ENCODE measurements at regions not wholly inside any gene's neighbourhood (a gene's known extent, or its start where the extent isn't known, plus 50 kb on each side); places are given as distances from the start of the nearest gene placed in this dataset.
"Not testable (repeated sequence)": the region's sequence is repeated elsewhere in the genome, so short reads cannot be mapped to it uniquely, and the experiment has no call there.

DNA sequence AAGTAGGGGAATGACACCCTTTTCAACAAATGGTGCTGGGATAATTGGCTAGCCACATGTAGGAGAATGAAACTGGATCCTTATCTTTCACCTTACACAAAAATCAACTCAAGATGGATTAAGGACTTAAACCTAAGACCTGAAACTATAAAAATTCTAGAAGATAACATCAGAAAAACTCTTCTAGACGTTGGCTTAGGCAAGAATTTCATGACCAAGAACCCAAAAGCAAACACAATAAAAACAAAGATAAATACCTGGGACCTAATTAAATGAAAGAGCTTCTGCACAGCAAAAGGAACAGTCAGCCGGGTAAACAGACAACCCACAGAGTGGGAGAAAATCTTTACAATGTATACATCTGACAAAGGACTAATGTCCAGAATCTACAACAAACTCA is 345.5 kb downstream of the GPD2 start:
- DNase-seq: not testable (repeated sequence)

GRCh38 chr2:156784020-156784701 is 348.0 kb downstream of the GPD2 start:
- no peak for DNase-seq

DNA sequence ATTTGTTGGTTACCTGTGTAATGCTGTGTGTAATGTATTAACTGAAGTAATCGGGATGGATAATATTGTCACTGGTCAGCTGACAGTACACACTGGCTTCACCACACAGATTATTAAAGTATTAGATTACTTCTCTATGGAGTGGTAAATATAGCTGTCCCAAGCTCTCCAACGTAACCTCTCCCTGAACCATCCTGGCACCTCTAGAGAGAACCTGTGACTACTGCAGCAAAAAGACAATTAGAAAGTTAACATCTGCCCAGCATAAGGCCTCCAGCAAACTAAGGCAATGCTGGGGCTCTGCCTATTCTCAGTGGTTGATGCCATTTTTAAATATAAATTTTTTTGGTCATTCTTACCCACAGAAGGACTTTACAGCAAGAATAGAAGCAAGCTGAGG is 351.3 kb downstream of the GPD2 start:
- no peak for DNase-seq

- DNase-seq: no peak
Measured at GRCh38 chr2:156790343-156791037, 354.3 kb downstream of the GPD2 start.

DNA sequence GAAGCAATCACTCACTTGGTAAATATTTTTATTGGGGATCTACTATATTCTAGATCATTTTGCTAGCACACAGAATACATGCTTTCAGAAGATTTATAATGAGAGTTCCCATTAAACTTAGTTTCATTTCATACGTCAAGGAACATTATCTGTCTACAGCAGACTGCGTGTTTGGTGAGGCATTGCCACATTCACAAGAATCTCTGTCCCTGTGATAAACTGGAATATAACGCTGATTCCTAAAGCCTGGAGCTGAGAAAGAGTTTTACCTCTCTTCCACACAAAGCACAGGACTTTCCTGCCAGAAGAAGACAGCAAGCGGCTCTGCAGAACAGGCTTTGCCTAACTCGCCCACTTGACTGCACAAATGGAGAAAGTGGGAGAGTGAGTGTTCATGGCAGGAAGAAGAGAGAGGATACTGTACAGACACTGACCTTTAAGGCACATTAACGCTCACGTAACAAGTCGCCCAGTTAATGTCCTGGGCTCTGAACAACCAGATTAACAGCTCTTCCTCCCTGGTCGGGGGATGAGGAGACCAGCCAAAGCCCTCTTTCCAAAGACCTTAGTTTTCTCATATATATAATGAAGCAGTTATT is 356.2 kb downstream of the GPD2 start:
- DNase-seq: no peak

DNA sequence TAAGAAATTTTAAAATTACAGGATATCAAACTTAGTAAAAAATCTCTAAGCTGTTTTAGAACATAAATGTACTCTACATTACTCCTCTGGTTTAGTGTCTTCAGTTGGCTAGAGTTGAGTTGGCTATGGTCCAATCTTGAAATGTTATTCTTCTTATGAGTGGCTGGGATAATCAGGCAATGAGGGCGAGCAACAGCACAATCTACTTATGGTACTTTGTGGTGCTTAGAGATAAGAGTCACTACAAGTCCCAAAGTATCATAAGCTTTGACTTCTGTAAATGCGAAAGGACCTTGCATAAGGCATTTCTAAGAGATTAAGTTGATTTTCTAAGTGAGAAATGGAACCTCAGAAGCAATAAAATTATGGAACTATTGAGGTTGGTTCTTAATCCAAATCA is 361.7 kb downstream of the GPD2 start:
- no peak for DNase-seq

GRCh38 chr2:156800065-156800653 is 364.0 kb downstream of the GPD2 start:
- DNase-seq: no peak

DNA sequence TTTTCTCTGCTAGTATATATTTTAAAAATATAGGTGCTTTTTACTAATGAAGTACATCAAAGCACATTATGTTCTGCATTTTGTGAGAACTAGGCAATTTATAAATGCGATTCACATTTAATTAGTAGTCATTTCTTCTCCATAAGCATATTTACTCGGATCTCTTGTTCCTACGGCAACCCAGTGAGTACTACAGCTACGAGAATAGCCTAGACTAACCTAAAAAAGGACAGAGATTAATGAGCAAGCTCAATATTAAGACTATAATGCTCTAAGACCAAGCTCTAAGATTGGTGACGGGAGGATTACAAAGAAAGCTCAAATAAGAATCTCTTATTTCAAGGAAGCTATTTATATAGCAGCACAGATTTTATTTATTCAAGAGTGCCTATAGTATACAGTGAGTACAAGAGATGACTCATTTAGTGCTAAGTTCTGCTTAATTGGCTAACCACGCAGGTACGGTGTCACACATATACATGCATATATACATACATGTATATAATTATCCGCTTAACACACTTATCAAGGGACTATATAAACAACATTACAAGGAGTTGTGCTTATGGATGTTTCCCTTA is 364.7 kb downstream of the GPD2 start:
- DNase-seq: no peak

DNA sequence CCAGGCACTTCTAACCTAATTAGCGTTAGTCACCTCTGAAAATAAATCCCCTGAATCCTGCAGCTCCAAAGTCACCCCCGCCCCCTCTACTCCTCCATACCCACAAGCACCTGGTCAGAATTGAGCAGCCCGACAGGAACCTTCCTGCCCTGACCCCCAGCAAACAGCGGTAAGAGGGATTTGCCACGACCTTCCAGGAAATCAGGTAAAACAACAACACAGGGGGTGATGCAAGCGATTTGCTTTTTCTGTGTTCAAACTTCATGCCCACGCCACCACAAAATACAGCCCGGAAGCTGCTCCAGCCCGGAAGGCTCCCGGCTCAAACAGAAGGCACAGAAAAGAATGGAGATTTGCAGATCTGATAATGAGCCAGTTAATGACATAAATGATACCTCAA is 367.1 kb downstream of the GPD2 start:
- no peak for DNase-seq

DNA sequence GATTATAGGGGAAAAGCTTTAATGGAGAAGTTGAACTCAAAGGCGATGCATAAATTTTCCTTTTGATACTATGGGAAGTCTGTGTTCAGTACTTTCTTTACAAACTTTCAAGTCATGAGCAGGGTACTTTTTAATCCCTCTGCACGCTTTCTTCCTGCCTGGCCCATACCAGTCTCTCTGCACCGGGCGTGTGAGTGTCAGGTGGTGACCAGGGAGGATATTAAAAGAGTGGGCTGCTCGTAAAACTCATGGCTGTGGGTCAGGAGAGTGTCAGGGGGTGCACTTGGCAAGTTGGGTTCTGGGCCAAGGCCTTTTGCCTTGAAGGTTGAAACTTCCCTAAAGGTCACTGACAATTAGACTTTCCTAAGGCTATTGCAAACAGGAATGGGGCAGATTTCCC is 367.8 kb downstream of the GPD2 start:
- DNase-seq: no peak

DNA sequence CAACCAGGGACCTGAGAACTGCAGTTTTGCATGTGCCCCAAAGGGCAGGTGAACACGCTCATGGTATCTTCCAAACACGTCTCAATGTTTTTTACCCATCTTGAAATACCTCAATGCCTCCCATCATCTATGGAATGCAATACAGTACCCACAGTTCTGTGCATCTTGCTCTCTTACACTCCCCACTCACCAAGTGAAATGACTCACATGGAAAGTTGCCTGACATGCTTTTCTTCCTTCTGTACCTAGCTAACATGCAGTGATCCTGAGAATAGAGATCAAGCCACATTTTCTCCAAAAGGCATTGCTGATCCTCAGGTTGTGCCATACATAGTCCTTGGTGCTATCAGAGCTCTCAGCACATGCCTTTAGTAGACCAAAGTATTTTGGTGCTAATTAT is 373.9 kb downstream of the GPD2 start:
- DNase-seq: no peak

DNA sequence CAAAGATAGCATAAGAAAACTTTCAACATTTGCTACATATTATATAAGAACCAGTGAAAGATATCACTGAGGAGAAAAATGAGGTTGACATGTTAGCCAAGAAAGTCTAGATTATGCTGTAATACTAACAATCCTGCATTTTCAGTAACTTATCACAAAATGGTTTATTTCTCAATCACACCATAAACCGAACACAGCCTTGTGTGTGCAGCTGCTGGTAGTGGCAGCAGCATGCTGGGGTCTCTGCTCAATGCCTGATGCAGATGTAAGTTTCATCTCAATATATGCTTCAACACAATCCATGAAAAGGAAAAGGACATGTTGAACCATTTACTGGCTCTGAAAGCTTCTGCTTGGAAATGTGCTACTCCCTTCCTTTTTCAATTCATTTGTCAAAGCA is 376.3 kb downstream of the GPD2 start:
- DNase-seq: no peak

- no peak for DNase-seq
Measured at GRCh38 chr2:156817430-156817829, 381.3 kb downstream of the GPD2 start.

DNA sequence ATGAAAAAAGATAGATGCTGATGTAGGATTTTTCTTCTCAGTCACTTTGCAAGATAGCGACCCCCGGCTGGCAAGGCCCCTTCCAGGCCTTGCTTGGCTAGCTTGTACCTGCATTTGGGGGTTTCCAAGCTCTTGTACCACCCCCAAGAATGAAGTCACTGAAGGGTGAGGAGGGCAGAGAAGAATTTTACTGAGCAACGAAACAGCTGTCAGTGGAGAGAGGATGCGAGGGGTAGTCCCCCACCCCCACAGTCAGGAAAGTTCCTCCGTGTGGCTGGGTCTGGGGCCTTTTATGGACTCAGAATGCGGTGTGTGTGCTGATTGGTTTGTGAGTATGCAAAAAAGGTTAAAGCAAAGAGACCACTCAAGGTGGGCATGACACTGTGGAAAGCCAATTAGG is 382.0 kb downstream of the GPD2 start:
- no peak for DNase-seq

GRCh38 chr2:156818944-156819343 is 382.8 kb downstream of the GPD2 start:
- DNase-seq: no peak

DNA sequence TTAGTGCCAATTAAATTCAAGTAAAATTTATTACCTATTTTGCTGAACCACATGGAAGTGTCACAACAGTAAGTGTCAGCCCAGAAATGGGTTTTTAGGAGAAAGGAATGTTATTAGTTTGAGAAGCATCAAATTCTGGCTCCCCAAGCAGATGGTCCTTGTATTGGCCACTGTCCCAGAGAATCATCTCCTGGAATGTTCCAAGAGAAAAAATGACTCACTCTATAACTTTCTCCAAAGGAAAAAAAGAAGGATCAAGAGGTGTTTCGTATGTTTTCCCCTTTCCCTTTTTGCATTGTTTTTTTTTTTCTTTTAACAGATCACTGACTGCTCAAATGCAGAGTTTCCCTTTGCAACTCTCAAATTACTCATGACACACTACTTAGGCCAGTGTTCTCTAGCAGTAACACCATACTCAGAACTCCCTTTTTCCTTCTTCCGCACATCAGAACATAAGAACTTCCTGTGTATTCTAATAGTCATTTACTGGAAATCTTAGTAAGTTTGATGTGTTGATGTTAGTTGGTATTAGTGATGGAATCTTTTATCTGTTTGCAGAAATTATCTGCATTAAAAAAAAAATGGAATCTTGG is 390.3 kb downstream of the GPD2 start:
- DNase-seq: no peak

DNA sequence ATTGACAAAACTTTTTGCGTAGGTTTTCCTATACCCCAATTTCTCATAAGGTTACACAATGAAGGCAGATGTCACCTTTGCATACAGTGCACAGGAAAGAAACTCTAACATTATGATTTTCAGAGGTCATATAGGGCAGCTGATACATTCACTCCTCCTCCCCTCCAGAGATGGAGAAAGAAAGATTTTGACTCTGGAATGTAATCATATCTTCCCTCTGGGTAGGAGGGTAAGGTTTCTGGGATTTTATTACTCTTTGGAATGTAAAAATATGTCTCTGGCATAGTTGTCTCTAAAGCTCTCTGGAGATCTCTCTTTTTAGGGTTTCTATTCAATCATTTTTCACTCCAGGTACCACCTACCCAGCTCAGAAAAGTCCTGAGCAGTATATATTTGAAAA is 398.3 kb downstream of the GPD2 start:
- no peak for DNase-seq

GRCh38 chr2:156837635-156838370 is 401.6 kb downstream of the GPD2 start:
- no peak for DNase-seq

DNA sequence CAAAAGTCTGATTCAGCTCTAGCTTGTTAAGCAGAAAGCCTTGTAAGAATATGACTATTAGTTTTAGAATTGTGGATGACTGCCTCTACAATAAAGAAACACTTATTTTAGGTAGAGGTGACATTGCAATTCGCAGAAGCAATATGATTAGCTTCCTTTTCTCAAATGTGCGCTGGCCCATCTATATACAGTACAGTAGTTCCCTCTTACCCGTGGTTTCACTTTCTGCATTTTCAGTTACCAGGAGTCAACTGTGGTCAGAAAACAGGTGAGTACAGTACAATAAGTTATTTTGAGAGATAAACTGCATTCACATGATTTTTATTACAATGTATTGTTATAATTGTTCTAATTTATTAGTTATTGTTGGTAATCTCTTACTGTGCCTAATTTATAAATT is 405.1 kb downstream of the GPD2 start:
- DNase-seq: no peak

- DNase-seq: no peak
Measured at GRCh38 chr2:156845806-156846558, 409.8 kb downstream of the GPD2 start.

- DNase-seq: no peak
Measured at GRCh38 chr2:156852210-156852609, 405.3 kb upstream of the GALNT5 start.

- DNase-seq: no peak
Measured at GRCh38 chr2:156852681-156853080, 404.8 kb upstream of the GALNT5 start.

Measured in NCI-H187 treated with DMSO at 0.1 percent for 48 hours (cell line).